Mesothelial cell of epicardium (in vitro differentiated cells): ENCODE measurements at regions not wholly inside any gene's neighbourhood (a gene's known extent, or its start where the extent isn't known, plus 50 kb on each side); places are given as distances from the start of the nearest gene placed in this dataset.

Experiments
- DNase-seq, 2 experiments: peaks; one replicate each; pipeline ENCODE4 v3.0.0; 2021; ENCODE audit warnings: low spot score in 2 of 2; ENCODE audit not compliant: unreplicated experiment in 2 of 2
- H3K27ac Mint-ChIP-seq: 2 replicates; pipeline ENCODE4 v1.8.0; 2021; ENCODE audit warnings: mixed read lengths
- H3K27me3 Mint-ChIP-seq: 2 replicates; pipeline ENCODE4 v1.8.0; 2021; ENCODE audit warnings: low read depth, mixed read lengths
- H3K36me3 Mint-ChIP-seq: 2 replicates; pipeline ENCODE4 v1.8.0; 2021; ENCODE audit warnings: mixed read lengths
- H3K4me1 Mint-ChIP-seq: 2 replicates; pipeline ENCODE4 v1.8.0; 2021; ENCODE audit warnings: mixed read lengths
- H3K4me3 Mint-ChIP-seq: 2 replicates; pipeline ENCODE4 v1.8.0; 2021; ENCODE audit warnings: mild to moderate bottlenecking, moderate library complexity, mixed read lengths
- H3K9me3 Mint-ChIP-seq: 2 replicates; pipeline ENCODE4 v1.8.0; 2021; ENCODE audit warnings: mixed read lengths
- TF ChIP-seq, protein P1 (sequence below): fragments of 200-600 bp; sonication (generic); IDR thresholded peaks from one replicate; pipeline ENCODE4 v1.5.0; 2021; ENCODE audit warnings: antibody characterized with exemption; ENCODE audit not compliant: unreplicated experiment

DNA sequence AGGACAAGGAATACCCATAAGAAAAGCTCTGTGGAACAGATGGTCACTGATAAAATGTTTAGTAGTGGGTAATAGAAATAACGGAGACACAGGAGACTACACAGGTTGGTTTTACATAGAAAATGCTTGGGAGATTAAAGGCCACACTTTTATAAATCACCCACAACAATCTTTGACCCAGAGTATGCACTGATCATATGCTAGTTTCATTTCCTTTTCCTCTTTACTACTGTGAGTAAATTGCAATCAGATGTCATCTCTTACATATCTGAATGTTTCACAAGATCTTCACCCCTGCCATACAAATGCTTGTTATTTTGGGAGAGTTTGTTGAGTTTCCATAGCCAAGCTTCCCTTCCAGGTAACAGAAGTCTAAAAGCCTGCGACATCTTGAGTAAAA is 978.4 kb upstream of the KLHL29 start:
- H3K9me3 Mint-ChIP-seq, result no peaks in the 10 kb centered on the region
- no peak overlapping the region for H3K4me3 Mint-ChIP-seq
- H3K27me3 Mint-ChIP-seq, result no peaks in the 10 kb centered on the region
- no peaks in the 10 kb centered on the region for H3K4me1 Mint-ChIP-seq
- TF ChIP-seq, protein P1, sequence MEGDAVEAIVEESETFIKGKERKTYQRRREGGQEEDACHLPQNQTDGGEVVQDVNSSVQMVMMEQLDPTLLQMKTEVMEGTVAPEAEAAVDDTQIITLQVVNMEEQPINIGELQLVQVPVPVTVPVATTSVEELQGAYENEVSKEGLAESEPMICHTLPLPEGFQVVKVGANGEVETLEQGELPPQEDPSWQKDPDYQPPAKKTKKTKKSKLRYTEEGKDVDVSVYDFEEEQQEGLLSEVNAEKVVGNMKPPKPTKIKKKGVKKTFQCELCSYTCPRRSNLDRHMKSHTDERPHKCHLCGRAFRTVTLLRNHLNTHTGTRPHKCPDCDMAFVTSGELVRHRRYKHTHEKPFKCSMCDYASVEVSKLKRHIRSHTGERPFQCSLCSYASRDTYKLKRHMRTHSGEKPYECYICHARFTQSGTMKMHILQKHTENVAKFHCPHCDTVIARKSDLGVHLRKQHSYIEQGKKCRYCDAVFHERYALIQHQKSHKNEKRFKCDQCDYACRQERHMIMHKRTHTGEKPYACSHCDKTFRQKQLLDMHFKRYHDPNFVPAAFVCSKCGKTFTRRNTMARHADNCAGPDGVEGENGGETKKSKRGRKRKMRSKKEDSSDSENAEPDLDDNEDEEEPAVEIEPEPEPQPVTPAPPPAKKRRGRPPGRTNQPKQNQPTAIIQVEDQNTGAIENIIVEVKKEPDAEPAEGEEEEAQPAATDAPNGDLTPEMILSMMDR, result no peak
- no peaks in the 10 kb centered on the region for H3K36me3 Mint-ChIP-seq
- DNase-seq, result no peak
- H3K27ac Mint-ChIP-seq, result no peak overlapping the region

DNA sequence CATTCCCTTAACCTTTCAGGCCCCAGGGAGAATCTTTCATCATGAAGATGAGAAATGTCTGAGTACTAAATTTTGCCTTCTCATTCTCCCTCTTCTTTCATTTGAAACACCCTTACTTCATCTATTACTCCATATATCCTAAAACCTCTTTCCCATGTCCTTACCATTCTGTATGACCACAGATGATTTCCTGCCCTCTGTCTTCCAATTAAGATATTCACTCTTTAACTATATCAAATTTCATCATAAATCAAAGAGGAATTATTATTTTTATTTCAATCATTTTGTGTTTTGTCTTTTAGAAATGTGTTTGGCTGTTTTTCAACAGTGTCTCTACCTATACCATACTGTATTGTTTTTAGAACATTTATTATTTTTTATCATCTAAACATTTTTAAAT is 964.9 kb upstream of the KLHL29 start:
- DNase-seq, result no peak
- no peak overlapping the region for H3K4me3 Mint-ChIP-seq
- peaks cover 31% of the 10 kb centered on the region for H3K9me3 Mint-ChIP-seq
- no peaks in the 10 kb centered on the region for H3K4me1 Mint-ChIP-seq
- no peak overlapping the region for H3K27ac Mint-ChIP-seq
- H3K36me3 Mint-ChIP-seq, result peaks cover 4% of the 10 kb centered on the region
- TF ChIP-seq, protein P1, result no peak
- H3K27me3 Mint-ChIP-seq, result no peaks in the 10 kb centered on the region

DNA sequence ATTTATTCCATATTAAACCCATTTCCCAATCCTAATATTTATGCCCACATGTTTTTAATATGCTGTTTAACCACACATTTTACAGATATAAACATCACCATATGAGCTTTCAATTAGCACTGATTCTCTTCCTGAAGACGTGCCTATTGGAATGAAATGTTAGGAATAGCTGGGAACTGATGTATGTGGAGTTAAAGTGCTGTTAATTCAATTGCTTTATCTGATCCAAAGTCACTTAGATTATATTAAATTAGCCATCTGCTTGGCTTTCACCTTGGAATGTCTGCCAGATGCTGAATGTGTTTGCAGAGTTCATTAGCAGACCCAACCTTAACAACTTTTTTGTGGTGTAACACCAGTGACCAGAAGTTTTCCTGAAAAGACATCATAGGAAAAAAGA is 942.9 kb upstream of the KLHL29 start:
- no peak for DNase-seq
- Mint-ChIP-seq H3K27ac (no peak overlapping the region), H3K4me1 (peaks cover 12% of the 10 kb centered on the region), H3K9me3 (no peaks in the 10 kb centered on the region), H3K27me3 (peaks cover 15% of the 10 kb centered on the region), H3K36me3 (no peaks in the 10 kb centered on the region), H3K4me3 (no peak overlapping the region)
- TF ChIP-seq, protein P1, result no peak

DNA sequence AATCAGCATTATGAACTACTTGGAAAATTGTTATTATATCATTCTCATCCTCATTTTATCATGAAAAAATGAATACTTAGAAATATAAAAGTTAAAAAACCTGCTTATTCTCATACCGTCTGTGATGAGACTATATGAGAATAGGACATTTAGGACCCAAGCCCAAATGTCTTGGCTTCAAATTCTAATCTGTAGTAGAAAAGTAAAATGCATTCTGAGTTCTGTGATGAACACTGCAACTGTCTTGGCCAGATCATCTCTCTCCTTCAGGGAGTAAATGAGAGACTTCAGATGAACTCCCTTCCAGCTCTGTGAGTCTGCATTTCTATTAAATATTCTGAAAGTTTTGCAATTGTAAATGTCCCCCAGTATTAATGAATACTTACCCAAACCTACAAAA is 940.7 kb upstream of the KLHL29 start:
- H3K4me3 Mint-ChIP-seq, result no peak overlapping the region
- H3K4me1 Mint-ChIP-seq, result peaks cover 12% of the 10 kb centered on the region
- no peak overlapping the region for H3K27ac Mint-ChIP-seq

DNA sequence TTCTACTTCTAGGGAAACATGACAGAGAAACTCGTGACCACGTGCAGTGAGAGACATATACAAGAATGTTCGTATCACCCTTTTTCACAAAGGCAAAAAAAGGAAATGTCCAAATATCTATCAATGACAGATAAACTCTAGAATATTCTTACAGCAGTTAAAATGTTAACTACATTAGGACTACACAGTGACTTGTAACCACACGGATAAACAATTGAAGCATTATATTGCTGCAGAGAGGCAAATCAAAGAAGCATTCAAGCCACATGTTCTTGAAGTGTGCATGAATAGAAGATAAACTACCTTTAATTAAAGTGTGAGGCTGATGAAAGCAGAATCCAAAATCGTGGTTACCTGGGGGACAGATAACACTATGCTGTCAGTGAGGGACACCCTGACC is 935.3 kb upstream of the KLHL29 start:
- H3K27ac Mint-ChIP-seq, result no peak overlapping the region
- H3K9me3 Mint-ChIP-seq, result peaks cover 9% of the 10 kb centered on the region
- H3K36me3 Mint-ChIP-seq, result peaks cover 2% of the 10 kb centered on the region
- TF ChIP-seq, protein P1, result no peak
- no peak overlapping the region for H3K4me3 Mint-ChIP-seq
- H3K4me1 Mint-ChIP-seq, result peaks cover 28% of the 10 kb centered on the region
- DNase-seq, result no peak
- no peaks in the 10 kb centered on the region for H3K27me3 Mint-ChIP-seq

More for the DNA sequence above, 940.7 kb upstream of the KLHL29 start:
- peaks cover 14% of the 10 kb centered on the region for H3K27me3 Mint-ChIP-seq
- TF ChIP-seq, protein P1, result no peak
- DNase-seq, result no peak
- peaks cover 2% of the 10 kb centered on the region for H3K36me3 Mint-ChIP-seq
- H3K9me3 Mint-ChIP-seq, result peaks cover 9% of the 10 kb centered on the region

DNA sequence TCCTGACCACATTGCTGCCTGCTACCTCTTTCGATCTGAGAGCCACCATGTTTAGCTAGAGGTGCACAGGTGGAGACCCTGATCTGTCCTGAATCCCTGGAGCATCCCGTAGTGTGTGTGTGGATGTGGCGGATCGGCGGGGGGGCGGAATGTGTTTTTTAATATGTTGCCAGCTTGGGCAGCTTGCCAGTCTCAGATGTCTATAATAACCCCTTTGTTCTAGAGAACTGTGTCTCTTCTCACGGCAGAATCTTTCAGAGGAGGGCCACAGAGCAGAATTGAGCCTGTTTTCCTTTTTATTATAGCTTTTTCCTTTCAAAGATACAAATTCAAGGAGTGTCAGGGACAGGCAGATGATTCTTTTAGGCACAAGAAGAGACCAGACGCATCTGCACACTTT is 934.1 kb upstream of the KLHL29 start:
- peaks cover 2% of the 10 kb centered on the region for H3K36me3 Mint-ChIP-seq
- H3K27ac Mint-ChIP-seq, result no peak overlapping the region
- peaks cover 9% of the 10 kb centered on the region for H3K9me3 Mint-ChIP-seq
- no peak overlapping the region for H3K4me3 Mint-ChIP-seq
- TF ChIP-seq, protein P1, result no peak
- peaks cover 28% of the 10 kb centered on the region for H3K4me1 Mint-ChIP-seq
- no peak for DNase-seq
- H3K27me3 Mint-ChIP-seq, result no peaks in the 10 kb centered on the region
